ENCODE measurements at regions not wholly inside any gene's neighbourhood (a gene's known extent, or its start where the extent isn't known, plus 50 kb on each side); places are given as distances from the start of the nearest gene placed in this dataset.

GRCh38 chr18:53756610-53756972, 467.9 kb downstream of the MBD2 start:
- TF ChIP-seq, protein P1, sequence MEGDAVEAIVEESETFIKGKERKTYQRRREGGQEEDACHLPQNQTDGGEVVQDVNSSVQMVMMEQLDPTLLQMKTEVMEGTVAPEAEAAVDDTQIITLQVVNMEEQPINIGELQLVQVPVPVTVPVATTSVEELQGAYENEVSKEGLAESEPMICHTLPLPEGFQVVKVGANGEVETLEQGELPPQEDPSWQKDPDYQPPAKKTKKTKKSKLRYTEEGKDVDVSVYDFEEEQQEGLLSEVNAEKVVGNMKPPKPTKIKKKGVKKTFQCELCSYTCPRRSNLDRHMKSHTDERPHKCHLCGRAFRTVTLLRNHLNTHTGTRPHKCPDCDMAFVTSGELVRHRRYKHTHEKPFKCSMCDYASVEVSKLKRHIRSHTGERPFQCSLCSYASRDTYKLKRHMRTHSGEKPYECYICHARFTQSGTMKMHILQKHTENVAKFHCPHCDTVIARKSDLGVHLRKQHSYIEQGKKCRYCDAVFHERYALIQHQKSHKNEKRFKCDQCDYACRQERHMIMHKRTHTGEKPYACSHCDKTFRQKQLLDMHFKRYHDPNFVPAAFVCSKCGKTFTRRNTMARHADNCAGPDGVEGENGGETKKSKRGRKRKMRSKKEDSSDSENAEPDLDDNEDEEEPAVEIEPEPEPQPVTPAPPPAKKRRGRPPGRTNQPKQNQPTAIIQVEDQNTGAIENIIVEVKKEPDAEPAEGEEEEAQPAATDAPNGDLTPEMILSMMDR (IDR thresholded peaks at IDR 0.05) = no peak
- no peak for TF ChIP-seq POLR2A (IDR thresholded peaks at IDR 0.05)
